ENCODE measurements at regions not wholly inside any gene's neighbourhood (a gene's known extent, or its start where the extent isn't known, plus 50 kb on each side); places are given as distances from the start of the nearest gene placed in this dataset.

- DNase-seq, result no peak
These were observed 1345.6 kb downstream of the NSUN3 start for GRCh38 chr3:95408464-95408862.

GRCh38 chr3:95418251-95418650 lies 1355.4 kb downstream of the NSUN3 start:
- DNase-seq, result no peak

GRCh38 chr3:95424279-95424678 lies 1361.4 kb downstream of the NSUN3 start:
- DNase-seq, result no peak

- no peak for DNase-seq
These were observed 1371.6 kb downstream of the NSUN3 start for GRCh38 chr3:95434491-95434890.

- no peak for DNase-seq
These were observed 1374.5 kb downstream of the NSUN3 start for GRCh38 chr3:95437409-95437808.

- DNase-seq, result no peak
These were observed 1375.4 kb downstream of the NSUN3 start for GRCh38 chr3:95438274-95438673.

- DNase-seq, result no peak
These were observed 1371.6 kb upstream of the EPHA6 start for GRCh38 chr3:95442766-95443165.

GRCh38 chr3:95449841-95450240 lies 1364.6 kb upstream of the EPHA6 start:
- DNase-seq, result no peak

GRCh38 chr3:95453242-95453641 lies 1361.2 kb upstream of the EPHA6 start:
- no peak for DNase-seq

GRCh38 chr3:95456835-95457234 lies 1357.6 kb upstream of the EPHA6 start:
- DNase-seq, result no peak

- DNase-seq, result no peak
These were observed 1354.7 kb upstream of the EPHA6 start for GRCh38 chr3:95459706-95460105.

GRCh38 chr3:95460274-95460673 lies 1354.1 kb upstream of the EPHA6 start:
- no peak for DNase-seq

GRCh38 chr3:95462161-95462560 lies 1352.2 kb upstream of the EPHA6 start:
- no peak for DNase-seq

GRCh38 chr3:95464346-95464745 lies 1350.0 kb upstream of the EPHA6 start:
- no peak for DNase-seq

GRCh38 chr3:95468331-95468730 lies 1346.1 kb upstream of the EPHA6 start:
- no peak for DNase-seq

- DNase-seq, result no peak
These were observed 1340.1 kb upstream of the EPHA6 start for GRCh38 chr3:95474338-95474737.

GRCh38 chr3:95476534-95476933 lies 1337.9 kb upstream of the EPHA6 start:
- no peak for DNase-seq

GRCh38 chr3:95506174-95506573 lies 1308.2 kb upstream of the EPHA6 start:
- no peak for DNase-seq

GRCh38 chr3:95508124-95508523 lies 1306.3 kb upstream of the EPHA6 start:
- no peak for DNase-seq

GRCh38 chr3:95511828-95512227 lies 1302.6 kb upstream of the EPHA6 start:
- DNase-seq, result no peak

GRCh38 chr3:95514260-95514659 lies 1300.1 kb upstream of the EPHA6 start:
- no peak for DNase-seq

GRCh38 chr3:95521396-95521795 lies 1293.0 kb upstream of the EPHA6 start:
- DNase-seq, result no peak

GRCh38 chr3:95522449-95522848 lies 1291.9 kb upstream of the EPHA6 start:
- DNase-seq, result no peak

GRCh38 chr3:95539950-95540483 lies 1274.4 kb upstream of the EPHA6 start:
- no peak for DNase-seq

- DNase-seq, result no peak
These were observed 1248.9 kb upstream of the EPHA6 start for GRCh38 chr3:95565502-95565901.

GRCh38 chr3:95567346-95567745 lies 1247.0 kb upstream of the EPHA6 start:
- no peak for DNase-seq

All from stimulated activated CD4-positive, alpha-beta T cell treated with anti-CD3 and anti-CD28 coated beads, Interleukin-4, amount 100 ng/mL, for 24 hours (primary cell).